LoVo (cell line): ENCODE measurements at regions not wholly inside any gene's neighbourhood (a gene's known extent, or its start where the extent isn't known, plus 50 kb on each side); places are given as distances from the start of the nearest gene placed in this dataset.
A peak's percentile ranks its signal among the peaks of the same experiment; 100 is the strongest.

ENCODE experiments used
- DNase-seq: peaks from one replicate; pipeline ENCODE4 v3.0.0-alpha.2; 2016; ENCODE audit warnings: low spot score

DNA sequence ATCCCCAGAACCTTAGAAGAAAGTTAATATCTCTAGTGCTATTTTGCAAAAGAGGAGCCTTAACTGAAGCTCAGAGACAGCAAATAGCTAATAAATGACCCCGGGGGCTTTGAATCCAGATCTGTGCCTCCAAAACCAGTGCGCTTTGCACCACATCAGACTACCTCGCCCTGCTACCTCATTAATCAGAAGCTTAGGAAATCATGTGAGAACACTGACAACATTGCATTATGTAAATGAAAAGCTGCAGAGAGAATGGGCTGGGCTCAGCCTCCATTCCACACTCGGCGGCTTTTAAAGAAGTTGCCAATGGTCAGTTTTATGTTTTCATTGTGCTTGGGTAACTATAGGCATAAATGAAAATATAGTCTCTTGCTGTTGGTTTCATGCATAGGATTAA is 54.0 kb upstream of the STMND1 start:
- no peak for DNase-seq

DNA sequence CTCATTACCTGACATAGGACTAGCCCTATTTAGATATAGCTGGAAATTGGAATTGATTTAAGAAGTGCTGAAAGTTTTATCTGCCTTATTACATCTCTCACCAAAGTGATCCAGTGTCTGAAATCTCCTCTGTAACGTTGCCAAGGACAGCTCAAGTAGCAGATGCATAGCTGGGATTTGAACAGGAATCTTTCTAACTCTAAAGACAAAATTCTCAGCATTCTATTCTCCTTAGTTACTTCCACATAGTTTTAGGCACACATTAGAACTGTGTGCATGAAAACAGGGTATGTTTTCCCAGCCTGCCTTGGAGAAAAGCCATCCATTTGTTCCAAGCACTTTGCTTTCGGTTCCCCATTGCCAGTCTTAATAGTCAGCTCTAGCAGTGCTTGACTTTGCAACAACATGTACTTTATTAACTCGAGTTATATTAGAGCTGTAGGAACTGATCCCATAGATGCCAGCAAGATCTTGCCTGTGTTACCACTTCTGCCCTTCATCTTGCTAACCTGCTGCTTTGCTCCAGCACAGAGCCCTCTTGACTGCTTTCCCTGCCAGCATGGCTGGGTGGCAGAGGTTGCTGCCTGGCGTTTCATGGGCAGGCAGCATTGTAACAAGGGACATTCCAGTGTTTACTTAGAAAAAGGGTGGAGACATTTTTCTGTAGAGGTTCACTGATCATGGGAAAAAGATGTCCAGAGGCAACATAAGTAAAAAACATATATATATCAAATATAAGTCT is 56.1 kb upstream of the STMND1 start:
- no peak for DNase-seq

DNA sequence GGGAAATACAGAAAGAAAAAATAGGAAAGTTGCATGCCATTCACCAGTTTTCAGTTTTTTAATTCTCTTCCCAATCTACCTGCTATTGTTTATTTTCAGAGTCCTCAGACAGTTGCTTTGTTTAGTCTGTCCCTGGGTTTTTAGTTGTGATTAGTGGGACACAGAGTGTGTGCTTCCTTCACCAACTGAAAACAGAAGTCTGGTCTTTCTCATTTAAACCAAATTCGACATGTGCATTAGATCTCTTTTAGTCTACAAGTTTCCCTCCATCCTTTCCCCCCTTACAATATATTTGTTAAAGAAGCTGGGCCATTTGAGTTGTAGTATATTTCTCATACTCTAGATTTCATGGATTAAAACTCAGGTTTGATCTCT is 58.7 kb upstream of the STMND1 start:
- no peak for DNase-seq

DNA sequence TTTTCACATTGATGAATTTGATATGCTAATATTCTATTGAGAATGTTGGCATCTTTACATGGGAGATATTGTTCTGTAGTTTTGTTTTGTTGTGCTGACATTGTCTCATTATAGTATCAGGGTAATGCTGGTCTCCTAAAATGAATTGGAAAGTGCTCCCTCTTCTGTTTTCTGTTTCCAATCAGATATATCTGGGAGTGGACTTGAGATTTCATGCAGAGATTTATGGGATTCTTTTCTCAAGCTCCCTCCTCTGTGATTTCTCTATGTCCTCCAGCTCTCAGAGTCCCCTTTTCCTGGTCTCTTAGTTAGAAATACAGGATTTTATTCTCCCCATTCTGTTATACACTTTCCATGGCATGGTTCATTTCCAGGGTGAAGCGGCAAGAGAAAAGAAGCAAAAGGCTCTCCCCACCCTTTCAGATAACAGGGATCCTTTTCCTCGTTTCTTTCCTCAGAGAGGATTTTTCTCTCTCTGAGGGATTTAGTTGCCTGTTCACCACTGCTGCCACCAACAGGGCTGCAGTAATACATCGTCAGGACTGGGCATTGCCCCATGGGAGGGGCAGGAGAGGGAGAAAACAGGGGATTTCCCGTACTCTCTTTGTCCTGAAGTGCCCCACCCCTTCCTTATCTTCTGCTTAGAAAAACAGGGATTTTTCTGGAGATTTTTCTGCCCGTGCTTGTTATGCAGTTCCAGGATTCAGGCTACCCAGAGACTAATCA is 59.3 kb upstream of the STMND1 start:
- no peak for DNase-seq

DNA sequence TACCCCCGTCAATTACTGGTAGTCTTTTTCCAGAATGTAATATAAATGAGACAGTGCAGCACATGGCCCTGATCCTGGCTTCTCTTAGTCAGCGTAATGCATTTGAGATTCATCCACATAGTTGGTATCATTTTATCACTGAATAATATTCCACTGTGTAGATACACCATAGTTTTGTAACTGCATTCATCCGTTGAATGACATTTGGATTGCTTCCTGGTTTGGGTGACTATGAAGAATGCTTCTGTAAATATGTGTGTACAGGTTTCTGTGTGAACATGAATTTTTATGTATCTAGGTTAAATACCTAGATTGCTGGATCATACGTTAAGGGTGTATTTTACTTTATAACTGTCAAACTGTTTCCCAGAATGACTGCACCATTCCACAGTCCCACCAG is 62.6 kb upstream of the STMND1 start:
- DNase-seq = no peak

DNA sequence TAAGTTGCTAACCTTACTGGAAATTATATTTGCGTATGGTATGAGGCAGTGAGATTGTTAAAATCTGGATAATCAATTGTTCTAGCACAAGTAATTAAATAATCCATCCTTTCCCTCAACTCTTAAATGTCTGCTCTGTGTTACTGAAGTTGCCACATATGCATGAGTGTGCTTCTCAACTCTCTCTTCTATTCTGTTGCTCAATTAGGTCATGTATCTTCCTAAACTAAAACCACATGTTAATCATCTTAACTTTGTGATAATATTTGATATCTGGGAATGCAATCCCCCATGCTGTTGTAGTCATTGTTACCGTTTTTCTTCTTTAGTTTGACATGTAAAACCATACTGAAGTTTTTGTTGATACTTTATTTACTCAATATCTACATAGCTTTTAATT is 63.5 kb upstream of the STMND1 start:
- DNase-seq = no peak

DNA sequence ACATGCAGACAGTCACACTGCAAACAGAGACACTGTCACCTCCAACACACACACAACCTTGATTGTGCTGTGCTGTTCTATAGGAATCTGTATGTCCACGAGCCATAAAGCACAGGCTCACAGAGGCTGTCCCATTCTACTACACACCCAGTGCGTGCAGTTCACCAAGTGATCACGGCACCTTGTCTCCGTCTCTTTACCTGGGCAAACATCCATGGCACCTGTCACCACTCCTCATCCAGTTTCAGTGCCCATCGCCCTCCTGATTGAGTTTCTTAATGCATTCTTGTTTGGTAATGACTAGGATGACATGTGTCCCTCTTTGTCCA is 65.8 kb upstream of the STMND1 start:
- no peak for DNase-seq

DNA sequence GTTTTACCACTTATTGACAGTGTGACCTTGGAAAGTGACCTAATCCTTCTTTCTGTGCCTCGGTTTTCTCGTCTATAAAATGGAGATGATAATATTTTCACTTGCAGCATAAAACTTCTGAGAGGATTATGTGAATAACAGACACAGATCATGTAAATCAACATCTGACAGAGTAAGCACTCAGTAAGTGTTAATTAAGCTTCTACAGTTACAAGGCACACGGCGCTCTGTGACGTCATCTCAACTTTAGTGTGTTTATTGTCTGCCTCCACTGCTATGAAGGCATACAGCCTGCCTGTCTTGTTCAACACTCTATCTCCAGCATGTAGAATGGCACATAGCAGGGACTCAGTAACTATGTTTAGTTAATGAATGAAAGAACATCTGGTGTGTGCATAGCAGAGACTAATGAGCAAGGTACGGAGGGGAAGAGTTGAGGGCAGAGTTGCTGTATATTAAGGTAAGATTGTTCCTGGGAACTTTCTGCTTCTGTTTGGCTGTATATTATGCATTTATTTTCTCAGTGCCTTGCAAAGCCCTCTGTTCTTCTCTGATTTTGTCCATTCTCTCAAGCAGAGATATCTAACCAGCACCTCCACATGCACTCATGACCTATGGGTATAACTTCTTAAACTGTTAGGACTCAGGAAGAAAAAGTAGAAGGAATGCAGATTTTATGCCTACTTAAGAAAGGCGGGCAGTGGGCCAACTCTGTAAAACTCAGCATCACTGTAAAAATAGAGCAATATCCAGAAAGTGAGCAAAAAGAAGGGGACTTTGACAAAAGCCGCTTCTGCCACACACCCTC is 66.4 kb upstream of the STMND1 start:
- DNase-seq = no peak

DNA sequence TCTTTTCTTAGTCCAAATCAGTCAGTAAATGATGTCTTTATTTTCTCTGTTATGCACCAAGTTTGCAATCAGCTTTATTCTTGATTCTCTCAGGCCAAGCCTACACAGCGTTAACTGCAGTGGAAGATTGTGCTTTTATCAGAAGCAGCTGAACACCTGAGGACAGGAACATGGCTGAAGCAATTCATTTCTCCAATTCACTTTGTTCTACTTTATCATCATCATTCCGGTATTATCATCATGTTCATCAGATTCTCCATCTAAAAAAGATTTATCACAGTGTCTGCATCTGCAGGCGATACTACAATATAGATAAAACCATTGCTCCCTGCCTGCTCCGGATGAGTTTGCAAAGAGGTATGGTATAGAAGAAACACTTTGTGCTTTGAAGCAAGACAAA is 68.1 kb upstream of the STMND1 start:
- DNase-seq = no peak

DNA sequence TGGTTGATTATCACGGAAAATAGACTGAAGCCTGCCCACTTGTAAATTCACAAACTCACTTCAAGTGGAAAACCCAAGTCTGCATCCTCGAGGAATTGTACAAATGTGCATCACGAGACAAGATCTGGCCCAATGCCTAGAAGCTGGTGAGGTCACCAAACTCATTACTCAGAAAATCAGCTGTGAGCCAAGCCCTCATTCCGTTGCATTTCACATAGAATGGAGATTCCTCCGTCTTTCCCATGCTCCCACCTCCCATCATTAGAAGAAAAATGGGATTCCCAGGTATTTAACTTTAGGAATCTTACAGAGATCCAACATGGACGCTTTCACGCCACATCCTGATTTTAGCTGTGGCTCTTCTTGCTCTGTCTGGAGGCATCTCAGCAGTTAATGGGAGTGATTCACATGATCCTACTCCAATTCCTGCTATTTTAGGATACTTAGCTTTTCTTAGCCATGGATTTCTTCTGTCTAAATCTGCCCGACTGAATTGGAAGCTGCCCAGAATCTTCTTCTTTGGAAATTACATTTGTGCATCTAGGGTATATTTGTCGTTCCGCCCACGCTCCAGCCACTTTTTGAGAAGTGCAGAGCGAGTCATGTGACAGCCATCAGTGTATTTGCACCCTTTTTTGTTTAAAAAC is 68.7 kb upstream of the STMND1 start:
- peak; percentile 49 for DNase-seq

DNA sequence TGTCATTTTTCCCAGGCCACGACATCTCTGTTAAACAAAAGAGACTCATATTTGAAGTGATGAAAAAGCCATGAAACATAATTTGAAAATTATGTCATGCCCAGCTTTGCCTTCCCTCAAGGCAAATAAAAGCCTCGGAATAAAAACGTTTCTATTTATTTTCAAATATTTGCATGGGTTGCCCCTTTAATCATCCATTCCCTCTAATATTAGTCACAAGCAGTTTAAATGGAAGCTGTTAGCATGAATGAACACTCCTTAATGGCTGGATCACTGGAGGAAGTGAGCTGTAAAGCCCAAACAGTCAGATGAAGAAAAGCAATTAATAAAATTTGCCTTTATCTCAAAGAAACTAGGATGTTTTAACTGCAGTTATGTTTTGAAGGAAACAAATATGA is 69.3 kb upstream of the STMND1 start:
- no peak for DNase-seq

DNA sequence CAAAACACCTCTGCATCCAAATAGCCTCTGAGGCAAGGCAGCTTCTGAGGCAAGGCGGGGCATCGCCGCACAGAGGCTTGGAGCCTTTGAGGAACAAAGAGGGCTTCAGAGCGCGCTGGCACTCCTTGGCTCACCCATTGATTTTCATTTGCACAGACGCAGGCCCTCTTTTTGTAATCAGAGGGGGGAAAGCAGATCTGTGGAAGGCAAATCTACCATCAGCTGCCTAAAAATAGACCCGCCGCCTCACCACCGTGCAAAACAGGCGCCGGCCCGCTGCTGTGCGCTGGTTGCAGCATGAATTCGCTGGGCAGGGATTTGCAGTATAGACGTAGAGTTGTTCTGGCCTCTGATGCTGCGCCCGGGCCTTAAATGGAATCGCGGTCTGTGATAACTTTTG is 69.9 kb upstream of the STMND1 start:
- DNase-seq = no peak

DNA sequence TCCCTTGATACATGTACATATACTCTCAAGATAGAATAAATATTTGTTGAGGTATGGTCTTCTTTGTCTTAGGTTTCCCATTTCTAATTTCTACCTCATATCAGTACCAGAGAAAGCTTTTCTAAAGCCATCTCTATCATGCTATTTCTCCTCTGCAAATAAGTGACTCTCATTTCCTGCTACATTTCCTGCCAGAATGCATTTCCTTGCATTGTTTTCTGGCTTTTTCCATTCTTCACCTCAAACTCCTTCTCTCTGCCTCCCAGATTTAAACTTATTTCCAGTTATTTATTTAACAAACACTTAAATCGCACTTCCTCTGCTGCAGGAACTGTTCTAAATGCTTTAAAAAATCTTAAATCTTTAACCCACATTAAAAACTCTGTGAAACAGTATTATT is 74.4 kb upstream of the STMND1 start:
- DNase-seq = no peak

DNA sequence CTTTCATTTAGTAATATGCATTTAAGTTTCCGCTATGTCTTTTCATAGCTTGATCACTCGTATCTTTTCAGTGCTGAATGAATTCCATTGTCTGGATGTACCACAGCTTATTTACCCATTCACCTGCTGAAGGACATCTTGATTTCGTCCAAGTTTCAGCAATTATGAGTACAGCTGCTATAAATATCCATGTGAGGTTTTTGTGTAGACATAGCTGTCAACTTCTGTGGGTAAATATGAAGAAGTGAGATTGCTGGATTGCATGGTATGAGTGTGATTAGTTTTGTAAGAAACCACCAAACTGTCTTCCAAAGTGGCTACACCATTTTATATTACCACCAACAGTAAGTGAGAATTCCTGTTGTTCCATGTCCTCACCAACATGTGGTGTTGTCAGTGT is 79.2 kb upstream of the STMND1 start:
- no peak for DNase-seq

DNA sequence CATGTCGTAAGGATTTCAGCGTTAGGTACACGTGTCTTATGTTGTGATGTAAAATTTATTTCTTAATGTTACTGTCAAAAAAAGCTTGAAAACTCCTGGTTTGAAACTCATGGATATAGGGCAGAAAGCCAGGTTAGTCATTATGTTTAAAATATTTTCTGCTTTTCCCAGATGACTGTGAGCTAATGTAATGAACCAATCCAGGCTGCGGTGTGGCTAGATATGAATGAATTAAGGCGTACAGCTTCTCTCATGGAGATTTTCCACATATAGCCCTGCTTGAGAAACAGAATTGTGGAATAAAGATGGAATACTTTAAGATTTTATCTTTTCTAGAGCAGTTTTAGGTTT is 80.3 kb upstream of the STMND1 start:
- DNase-seq = no peak

DNA sequence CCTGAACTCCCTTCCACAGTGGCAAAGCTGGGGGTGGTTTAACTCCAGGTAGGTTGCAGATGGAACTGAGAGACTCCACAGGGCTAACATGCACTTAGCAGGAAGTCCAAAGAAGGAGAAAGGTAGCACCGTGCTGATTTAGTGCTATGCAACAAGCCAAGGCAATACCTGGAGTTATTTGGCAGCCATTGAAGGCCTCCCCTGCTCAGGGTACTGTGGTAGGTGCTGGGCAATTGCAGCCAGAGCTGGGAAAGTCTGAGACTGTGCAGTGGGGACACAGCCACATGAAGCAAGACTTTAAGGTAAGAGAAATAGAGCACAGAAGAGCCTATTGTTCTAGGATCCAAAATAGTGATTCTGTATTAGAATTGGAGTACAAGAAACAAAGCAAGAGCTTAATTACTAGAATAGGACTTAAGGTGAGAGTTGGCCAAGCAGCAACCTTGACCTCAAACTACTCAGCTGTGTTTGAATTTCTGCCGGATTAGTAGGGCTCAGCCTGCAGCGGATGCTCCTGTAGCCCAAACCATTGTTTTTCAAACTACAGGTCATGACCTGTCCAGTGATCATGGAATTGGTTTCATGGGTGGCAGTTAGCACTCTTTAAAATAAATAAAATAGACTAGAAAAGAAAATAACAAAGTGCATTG is 80.8 kb upstream of the STMND1 start:
- no peak for DNase-seq

DNA sequence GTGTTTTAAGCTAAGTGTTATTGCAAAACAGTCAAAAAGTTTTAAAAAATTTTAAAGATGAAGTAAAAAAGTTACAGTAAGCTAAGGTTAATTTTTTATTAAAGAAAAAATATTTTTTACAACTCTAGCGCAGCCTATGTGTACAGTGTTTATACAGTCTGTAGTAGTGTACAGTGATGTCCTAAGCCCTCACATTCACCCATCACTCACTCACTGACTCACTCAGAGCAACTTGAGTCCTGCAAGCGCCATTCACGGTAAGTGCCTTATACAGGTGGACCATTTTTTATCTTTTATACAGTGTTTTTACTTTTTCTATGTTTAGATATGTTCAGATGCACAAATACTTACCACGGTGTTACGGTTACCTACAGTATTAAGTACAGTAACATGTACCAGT is 83.4 kb upstream of the STMND1 start:
- no peak for DNase-seq

DNA sequence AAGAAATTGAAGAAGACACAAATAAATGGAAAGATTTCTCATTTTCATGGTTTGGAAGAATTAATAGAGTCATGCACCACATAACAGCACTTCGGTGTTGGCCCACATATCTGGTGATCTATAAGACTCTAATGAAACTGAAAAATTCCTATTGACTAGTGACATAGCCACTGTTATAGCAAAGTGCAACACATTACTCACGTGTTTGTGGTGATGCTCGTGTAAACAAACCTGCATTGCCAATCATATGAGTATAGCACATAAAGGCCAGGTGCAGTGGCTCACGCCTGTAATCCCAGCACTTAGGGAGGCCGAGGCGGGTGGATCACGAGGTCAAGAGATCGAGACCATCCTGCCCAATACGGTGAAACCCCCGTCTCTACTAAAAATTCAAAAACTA is 84.4 kb upstream of the STMND1 start:
- no peak for DNase-seq

DNA sequence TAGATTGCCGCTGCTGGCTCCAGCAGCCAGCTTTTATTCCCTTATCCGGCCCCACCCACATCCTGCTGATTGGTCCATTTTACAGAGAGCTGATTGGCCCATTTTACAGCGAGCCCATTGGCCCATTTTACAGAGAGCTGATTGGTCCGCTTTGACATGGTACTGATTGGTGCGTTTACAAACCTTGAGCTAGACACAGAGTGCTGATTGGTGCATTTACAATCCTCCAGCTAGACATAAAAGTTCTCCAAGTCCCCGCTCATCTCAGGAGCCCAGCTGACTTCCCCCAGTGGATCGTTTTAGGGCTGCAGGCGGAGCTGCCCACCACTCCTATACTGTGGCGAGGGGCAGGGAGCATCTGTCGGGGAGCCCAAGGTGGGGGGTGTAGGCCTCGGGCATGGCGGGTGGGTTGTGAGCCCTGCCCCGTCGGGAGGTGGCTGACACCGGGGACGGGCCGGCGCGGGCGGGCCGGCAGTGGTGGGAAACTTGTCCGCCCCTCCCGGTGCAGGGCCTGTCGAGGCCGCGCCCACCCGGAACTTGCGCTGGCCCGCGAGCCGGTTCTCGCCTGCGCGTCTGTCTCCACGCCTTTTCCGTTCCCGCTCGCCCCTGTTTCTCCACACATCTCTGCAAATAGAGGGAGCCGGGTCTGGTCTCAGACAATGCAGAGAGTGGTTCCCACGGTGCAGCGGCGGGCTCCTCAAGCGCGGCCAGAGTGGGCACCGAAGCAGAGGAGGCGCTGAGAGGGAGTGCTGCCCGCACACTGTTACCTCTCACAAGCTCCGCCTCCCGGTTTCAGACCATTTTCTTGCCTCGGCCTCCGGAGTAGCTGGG is 86.1 kb upstream of the STMND1 start:
- DNase-seq = no peak

DNA sequence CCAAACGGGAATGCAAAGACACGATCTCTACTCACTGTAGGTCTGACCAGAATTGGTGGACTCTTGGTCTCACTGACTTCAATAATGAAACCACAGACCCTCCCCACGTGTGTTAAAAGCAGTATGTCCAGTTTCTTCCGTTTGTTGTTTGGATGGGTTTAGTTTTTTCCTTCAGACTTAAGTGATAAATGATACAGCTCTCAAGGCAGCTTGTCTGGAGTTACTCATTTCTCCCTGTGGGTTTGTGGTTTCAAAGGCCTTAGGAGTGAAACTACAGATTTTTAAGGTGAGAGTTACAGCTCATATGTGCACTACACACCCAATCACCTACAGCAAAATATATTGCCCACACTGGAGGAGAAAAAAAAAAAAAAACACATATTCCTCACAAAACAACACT is 86.7 kb upstream of the STMND1 start:
- no peak for DNase-seq

DNA sequence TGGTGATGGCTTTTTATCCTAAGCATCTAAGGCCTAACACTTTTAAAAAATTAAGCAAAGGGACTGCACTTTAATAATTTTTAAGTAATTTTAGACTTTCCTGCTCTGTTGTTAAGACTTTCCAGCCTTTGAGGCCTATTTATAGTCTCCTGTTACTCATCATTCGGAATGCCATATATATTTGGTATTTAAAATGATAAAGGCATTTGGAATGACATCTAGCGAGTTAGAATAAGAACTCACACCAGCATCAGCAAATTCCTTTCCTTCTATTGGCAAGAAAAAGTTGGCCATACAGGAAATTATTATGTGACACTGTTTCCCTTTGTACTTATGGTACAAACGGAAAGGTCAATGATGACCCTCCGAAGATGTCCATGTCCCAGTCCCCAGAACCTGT is 88.1 kb upstream of the STMND1 start:
- DNase-seq = no peak
